NOMO-1 treated with dmso at 0.1 percent for 144 hours (cell line): ENCODE measurements at regions not wholly inside any gene's neighbourhood (a gene's known extent, or its start where the extent isn't known, plus 50 kb on each side); places are given as distances from the start of the nearest gene placed in this dataset.

Experiments
- DNase-seq: peaks from one replicate; lab custom pipeline; 2025; ENCODE audit not compliant: unreplicated experiment; lab: John Stamatoyannopoulos, UW

DNA sequence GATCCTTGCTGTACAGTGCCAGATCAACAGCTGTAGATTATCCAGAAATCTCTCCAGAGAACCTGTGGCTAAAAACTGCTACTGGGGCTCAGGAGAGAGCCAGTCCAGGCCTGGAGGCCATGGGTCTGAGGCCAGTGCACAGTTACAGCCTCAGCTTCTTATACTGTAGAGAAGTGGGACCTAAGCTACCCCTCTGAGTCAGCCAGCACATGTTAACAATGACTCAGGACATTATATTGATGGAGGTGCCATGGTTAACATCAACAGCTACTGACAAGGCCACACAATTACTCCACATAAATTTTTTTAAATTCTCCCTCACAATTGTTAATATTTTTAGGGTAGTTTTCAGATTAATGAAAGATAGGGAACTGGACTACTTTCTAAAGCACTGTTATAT, 138.5 kb downstream of the RBM26 start:
- DNase-seq: no peak

DNA sequence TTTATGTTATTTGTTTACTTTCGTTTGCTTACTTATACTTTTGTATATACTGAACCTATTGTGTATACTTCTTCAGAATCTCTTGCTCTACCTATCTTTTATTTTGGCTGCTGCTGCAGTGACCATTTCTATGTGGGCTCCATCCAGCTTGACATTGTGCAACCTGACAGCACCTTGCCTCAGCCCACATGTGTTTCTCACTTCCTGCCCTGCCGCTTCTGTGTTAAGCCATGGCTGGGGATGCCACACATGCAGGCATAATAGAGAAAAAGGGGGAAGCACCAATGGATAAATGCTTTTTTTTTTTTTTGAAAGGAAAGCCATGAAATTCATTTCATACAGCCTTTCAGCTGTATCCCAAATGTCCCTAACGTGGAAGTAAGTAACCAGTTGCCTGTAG, 147.6 kb downstream of the RBM26 start:
- DNase-seq: peak; percentile 49

DNA sequence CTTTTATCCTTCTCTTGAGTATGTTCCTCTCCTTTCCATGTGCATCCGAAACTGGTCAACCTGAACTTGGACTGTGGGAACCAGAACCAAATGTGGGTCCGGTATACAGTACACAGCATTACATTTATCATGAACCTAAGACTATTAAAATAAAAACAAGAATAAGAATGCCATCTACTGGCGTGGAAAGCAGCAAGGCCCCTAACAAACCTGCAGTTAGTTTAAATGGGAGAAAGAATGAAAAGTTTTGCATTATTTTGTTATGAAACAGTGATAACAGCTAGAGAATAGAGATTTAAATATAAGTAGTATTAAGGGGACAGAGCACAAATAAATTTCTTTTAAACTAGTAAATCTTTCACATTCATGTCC, 159.5 kb downstream of the RBM26 start:
- DNase-seq: no peak

DNA sequence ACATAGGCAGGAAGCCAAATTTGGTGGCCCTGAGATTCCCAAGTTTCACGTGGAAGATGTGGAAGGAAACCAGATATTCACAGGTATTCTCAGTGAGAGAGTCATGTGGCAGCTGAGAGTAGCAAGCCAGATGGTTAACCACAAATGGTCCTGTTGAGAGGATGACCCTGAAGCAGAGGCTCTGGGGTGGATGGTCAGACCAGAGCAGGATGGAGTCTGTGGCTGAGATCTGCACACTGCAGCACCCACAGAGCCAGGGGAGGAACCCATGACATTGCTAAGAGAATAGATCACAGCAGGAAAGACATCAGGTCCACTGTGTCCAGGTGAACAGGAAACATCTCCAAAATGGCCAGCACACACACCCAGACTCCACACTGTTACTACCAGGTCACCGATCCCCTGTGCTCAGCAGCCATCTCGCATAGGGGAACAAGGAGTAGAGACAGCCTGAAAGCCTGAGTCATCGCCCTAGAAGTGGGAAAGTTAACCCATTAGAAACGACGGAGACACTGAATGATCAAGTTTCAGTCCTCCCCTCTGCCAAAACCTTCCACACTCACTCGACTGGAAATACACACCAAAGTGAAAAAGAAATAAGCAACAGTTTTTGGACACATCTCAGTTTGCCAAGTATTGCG, 160.0 kb downstream of the RBM26 start:
- no peak for DNase-seq

DNA sequence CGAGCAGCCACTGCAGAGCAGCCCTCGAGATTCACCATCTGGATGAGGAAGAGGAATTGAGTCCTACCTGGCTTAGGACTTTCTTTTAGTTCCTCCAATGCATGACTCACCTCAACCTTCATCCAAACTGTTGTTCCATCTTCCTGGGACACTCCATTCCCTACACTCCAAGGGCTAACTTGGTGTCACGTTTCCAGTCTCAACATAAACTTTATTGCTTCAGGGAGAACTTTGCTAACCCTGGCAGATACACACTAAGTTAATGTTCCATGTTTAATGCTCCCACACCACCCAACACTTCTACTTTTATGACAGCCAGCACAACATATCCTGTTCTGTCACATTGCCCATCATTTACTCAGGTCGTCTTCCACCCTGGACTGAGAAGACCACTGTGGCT, 164.4 kb downstream of the RBM26 start:
- DNase-seq: no peak

DNA sequence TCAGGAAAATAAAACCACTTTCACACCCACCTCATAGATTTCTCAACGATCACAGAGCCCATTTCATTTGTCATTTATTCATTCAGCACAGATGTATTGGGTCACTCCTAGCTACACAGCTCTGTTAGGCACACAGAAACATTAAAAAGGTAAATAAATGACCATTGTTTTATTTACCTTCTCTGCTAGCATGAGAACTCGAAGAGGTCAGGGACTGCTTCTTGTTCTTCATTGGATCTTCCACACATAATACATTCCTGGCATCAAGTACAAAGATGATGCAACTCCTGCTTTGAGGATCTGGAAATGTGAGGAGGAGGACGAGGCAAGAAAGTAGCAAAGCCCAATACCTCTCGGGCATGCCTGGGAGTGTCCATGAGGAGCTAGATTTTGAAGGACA, 168.1 kb downstream of the RBM26 start:
- no peak for DNase-seq

DNA sequence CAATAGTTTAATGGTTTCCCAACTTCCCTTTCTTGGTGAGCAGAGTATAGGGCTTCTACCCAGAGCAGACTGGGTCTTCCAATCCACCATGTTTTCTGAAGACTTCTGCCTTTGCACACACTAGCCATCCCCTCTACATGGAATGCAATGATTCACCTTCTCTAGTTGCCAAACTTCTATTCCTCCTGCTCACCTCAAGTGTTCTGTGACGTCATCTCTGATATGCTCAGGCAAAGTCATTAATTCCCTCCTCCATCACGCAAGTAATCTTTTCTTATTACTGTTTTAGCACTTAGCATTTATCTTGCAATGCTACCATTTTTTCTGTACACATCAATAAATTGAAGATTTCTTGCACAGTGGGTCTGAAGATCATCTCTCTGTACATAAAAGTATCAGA, 174.2 kb downstream of the RBM26 start:
- DNase-seq: no peak

DNA sequence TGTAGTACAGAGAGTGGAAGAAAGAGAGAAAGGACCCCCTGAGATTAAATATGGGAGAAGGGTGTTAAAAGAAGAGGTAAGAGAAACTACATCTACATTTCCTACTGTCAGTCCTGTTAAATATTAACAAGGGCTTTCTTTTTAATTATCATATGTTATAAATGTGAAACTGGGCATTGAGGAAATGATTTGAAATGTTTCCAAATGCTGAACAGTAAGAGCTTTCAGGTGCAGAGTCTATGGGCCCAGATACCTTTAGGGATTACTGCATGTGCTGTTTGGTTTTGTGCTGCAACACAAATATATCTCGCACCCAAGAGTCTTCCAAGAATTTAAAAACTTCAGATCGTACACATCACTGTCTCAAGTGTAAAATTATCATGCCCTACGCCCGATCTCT, 176.3 kb downstream of the RBM26 start:
- DNase-seq: no peak

DNA sequence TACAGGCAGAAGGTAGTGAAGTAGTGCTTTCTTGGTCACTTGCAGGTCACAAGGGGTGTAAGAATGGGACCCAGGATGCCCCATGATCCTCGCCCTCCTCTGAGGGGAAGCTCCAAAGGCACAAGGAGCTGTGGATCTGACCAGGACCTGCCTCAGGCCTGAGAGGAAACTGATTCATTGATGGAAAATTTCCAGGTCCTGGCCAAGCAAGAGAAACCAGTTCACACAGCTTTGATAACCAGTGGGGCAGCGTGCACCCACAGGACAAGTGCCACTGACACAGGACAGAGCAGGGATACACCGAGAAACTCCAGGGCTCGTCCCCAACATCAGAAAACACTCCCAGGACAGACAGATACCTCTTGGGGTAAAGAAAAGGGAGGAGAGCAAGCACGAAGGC, 177.1 kb downstream of the RBM26 start:
- DNase-seq: no peak

DNA sequence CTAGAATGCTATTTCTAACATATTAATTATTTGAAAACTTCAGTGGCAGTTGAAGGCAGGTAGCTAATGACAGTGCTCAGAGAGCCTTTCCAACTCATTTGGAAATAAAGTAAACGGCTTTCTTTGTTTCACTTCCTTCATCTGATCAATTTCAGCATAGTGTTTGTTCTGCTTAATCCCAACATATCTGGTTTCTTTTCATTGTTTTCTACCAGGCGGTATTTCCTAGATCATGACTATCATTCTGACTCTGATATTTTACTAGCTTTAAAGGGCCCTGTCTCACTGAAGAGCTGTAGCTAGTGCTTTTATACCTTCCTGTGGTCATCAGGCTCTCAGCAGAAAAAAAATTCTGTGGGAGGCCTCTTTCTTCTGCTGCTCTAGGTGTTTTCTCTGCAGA, 178.6 kb downstream of the RBM26 start:
- DNase-seq: peak; percentile 31

DNA sequence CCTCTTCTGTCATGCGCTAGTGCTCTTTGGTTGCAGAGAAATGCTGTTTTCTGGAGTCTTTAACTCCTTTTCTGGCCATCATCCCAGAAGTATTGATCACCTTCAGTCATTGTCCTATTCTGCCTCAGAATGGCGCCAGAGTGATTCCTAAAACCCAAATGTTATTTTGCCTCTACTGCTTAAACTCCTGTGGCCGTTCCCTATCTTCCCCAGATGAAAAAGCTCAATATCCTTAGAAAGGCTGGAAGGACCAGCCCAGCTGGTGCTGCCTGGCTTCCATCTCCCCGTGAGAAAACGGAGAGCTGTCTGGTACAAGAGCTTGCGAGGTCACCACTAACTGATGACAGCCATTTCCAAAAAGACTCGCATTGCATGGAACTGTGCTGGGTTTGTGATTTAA, 179.1 kb downstream of the RBM26 start:
- no peak for DNase-seq

DNA sequence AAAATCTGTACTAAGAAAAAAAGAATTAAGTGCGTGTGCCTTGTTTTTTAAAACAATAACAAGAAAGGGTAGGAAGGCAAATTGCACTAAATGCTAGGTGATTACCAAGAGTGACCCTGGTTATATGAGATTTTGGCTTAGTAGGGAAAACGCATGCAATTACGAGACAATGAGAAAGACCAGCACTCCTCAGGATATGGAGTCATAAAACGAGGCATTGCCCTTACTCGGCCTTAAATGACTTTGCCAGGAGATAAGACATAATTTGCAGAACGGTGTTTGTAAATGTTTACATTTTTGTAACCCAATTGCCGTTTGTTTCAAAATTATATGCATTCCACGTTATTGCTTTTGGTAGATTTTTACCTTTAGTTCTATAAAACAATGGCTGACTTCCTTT, 179.8 kb downstream of the RBM26 start:
- no peak for DNase-seq

DNA sequence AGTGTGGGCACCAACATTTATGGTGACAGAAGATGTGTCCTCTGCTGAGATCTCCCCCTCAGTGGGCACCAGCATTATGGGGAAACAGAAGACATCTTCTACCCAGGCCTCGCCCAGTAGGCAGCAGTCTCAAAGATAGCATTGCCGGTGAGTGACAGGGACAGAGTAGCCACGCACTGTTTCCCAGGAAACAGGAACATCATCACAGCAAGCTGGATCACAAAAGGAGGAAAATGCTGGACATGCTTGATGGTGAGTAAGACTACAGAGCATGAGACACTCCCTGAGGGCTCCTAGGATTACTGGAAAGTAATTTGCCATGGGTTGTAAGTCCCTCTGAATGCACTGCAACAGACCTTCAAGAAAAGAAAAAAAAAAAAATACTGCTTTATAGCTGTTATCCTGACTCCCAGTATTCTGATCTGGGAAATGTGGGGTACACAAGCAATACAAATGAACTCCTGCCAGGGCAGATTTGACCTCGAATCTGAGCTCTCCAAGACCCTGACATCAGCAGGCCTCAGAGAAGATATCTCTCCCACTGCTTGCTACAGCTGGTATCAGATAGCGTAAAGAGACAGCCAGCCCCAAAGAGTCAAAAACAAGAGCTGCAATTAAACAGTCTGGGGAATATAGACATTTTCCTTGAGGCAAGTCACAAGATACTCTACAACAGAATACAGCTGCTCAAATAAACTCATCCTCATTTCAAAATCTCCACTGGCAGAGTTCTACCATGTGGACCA, 180.4 kb downstream of the RBM26 start:
- DNase-seq: no peak

DNA sequence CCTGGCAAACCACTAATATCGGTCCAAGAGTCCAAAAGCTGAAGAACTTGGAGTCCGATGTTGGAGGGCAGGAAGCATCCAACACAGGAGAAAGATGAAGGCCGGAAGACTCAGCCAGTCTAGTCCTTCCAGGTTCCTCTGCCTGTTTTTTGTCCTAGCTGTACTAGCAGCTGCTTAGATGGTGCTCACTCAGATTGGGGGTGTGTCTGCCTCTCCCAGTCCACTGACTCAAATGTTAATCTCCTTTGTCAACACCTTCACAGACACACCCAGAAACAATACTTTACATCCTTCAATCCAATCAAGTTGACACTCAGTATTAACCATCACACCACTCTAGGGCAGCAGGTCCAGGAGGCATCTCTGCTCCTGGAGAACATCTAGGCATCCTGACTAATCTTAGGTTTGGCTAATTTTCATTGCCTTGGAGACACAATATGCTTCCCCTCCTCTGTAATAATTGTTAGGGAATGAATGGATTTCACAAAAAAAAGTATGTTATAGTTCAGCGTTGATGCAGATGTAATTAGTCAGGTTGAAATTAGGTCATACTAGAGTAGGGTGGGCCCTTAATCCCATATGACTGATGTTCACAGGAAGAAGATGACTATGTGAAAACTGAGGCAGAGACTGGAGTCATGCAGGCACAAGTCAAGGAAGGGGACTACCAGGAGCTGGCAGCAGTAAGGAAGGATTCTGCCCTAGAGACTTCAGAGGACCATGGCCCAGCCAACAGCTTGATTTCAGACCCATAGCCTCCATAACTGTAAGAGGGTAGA, 183.4 kb downstream of the RBM26 start:
- no peak for DNase-seq

DNA sequence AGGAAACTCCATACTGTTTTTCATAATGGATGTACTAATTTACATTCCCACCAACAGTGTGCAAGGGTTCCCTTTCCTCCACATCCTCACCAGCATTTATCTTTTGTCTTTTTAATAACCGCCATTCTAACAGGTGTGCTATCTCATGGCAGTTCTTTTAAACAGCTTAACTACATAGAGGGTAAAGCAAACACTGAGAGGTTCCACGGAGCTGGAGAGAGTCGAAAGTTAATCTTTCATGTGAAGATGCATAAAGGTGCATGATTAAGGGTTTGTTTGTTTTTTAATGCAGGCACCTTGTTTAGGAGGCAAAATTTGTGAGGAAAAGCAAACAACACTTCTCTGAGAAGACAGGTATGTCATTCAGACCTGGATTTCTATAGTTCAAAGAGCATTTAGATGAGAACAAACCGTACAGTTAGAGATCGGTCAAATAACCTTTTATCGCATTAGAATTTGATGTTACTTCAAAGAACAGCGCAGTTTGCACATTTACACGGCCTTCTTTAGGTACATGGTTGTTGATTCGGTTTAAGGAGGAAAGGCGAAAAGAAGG, 193.9 kb downstream of the RBM26 start:
- DNase-seq: no peak

DNA sequence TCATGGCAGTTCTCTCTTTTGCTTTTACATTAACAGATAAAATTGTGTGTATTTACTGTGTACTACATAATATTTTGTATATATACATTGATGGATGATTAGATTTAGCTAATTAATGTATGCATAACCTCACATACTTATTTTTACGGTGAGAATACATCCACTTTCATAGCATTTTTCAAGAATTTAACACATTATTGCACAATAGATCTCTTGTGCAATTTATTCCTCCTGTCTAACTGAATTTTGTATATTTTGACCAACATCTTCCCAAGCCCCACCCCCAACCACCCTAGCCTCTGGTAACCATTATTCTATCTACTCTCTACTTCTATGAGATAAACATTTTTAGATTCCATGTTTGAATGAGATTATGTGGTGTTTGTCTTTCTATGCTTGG, 194.7 kb downstream of the RBM26 start:
- DNase-seq: no peak

DNA sequence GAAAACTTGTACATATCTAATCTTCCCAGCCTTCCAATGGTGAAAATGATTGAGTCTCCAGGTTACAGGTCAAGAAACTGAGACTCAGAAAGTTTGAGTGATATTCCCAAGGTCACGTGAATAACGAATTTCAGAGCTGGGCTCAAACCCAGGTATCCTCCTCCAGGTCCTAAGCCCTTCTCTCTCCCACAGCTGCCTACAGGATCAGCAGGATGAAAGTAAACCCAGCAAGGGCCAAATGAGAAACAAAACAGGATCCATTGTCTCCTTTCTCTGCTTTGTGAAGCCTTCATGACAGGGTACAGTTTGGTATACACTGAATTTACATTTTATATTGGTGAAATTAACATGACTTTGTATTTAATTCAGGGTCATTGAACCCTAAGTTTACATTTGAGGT, 208.1 kb downstream of the RBM26 start:
- no peak for DNase-seq

DNA sequence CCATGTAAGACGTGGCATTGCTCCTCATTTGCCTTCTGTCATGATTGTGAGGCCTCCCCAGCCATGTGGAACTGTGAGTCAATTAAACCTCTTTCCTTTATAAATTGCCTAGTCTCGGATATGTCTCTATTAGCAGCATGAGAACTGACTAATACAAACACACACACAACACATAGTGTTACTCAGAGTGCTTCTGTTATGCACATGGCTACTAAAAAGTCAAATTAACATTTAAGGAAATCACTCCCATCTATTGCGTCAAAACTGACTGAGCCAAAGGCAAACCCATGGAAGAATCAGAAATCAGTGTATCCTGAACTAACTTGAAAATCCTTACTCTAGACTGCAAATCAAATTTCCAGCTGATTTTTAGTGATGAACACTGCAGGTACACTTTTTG, 209.2 kb downstream of the RBM26 start:
- DNase-seq: no peak

DNA sequence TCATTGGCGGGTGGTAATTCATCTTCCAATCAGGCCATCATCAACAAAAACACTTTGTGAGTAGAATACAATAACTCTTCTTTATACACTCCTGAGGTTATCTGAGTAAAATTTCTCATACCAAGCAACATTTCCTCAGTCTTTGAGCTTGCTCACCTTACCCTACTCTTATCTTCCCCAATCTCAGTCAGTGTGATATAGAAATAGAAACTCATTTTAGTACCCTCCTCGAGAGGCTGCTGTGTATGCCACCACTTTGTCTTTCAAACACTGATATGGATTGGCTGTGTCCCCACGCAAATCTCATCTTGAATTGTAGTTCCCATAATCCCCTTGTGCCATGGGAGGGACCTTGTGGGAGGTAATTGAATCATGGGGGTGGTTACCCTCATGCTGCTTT, 209.7 kb downstream of the RBM26 start:
- DNase-seq: no peak

DNA sequence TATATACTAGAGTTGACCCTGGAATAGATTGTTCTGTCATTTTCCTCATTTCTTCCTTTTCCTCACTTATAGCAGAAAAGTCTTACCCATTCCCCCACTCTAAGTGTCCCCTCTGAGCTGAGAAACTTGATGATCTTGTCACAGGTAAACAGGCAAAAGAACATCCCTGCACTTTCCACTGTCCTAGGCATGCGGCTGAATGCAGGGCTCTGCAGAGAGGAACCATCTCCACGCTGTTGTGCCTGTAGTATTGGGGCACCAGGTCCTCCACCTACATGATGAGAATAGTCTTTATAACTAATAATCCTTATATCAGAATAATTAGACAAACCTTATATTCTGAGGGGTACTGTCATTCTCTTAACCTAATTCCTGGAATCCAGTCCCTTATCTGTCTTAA, 211.3 kb downstream of the RBM26 start:
- DNase-seq: no peak

DNA sequence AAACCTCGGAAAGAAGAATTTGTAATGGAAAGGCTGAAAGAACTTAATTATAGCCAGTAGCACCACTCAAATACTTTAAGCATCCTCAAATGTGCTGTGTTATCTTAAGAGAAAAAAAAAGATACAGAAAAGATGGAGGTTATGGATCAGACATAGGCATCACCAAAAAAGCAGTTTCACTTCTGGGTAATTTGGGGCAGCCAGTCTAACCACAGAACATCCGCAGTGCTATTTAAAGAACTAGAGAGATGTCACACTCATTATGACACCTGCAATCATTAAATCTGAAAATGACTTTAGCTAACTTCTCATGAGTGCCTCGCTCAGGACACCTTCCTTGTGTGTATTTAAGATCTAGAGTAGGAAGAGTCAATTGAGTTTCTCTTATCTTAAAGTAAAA, 211.8 kb downstream of the RBM26 start:
- DNase-seq: peak; percentile 86

DNA sequence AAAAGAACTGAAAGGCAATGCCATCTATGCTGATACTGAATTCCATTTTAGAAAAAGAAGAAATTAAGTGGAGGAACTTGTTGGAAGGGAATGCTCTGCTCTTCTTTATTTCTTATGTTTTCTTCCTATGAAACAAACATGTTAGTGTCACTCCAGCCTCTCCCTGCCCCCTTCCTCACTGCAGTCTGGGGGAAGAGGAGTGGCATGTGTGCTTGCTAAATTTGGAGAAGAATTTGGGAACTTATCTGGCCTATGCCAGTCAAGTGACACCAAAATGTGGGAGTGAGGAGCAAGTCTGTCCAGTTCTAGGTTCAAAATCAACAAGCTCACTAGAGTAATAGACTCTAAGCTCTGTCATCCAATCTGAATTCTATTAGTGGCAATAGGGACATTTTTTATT, 214.6 kb downstream of the RBM26 start:
- DNase-seq: no peak
